ENCODE measurements at regions not wholly inside any gene's neighbourhood (a gene's known extent, or its start where the extent isn't known, plus 50 kb on each side); places are given as distances from the start of the nearest gene placed in this dataset.

DNA sequence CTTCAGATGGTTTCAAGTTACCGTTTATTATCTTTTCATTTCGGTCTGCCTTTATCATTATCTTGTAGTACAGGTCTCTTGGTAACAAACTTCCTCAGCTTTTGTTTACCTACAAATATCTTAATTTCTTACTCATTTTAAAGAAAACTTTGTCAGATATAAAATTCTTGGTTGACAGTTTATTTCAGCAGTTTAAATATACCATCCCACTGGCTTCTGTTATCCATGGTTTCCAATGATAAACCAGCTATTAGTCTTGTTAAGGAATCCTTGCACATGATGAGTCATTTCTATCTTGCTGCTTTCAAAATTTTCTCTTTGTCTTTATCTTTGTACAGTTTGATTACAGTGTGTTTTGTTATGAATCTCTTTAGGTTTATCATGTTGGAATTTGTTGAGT lies 308.3 kb upstream of the SPRY2 start:
- TF ChIP-seq, protein P1, sequence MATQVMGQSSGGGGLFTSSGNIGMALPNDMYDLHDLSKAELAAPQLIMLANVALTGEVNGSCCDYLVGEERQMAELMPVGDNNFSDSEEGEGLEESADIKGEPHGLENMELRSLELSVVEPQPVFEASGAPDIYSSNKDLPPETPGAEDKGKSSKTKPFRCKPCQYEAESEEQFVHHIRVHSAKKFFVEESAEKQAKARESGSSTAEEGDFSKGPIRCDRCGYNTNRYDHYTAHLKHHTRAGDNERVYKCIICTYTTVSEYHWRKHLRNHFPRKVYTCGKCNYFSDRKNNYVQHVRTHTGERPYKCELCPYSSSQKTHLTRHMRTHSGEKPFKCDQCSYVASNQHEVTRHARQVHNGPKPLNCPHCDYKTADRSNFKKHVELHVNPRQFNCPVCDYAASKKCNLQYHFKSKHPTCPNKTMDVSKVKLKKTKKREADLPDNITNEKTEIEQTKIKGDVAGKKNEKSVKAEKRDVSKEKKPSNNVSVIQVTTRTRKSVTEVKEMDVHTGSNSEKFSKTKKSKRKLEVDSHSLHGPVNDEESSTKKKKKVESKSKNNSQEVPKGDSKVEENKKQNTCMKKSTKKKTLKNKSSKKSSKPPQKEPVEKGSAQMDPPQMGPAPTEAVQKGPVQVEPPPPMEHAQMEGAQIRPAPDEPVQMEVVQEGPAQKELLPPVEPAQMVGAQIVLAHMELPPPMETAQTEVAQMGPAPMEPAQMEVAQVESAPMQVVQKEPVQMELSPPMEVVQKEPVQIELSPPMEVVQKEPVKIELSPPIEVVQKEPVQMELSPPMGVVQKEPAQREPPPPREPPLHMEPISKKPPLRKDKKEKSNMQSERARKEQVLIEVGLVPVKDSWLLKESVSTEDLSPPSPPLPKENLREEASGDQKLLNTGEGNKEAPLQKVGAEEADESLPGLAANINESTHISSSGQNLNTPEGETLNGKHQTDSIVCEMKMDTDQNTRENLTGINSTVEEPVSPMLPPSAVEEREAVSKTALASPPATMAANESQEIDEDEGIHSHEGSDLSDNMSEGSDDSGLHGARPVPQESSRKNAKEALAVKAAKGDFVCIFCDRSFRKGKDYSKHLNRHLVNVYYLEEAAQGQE (IDR thresholded peaks at IDR 0.05): no peak
- TF ChIP-seq, protein P2, sequence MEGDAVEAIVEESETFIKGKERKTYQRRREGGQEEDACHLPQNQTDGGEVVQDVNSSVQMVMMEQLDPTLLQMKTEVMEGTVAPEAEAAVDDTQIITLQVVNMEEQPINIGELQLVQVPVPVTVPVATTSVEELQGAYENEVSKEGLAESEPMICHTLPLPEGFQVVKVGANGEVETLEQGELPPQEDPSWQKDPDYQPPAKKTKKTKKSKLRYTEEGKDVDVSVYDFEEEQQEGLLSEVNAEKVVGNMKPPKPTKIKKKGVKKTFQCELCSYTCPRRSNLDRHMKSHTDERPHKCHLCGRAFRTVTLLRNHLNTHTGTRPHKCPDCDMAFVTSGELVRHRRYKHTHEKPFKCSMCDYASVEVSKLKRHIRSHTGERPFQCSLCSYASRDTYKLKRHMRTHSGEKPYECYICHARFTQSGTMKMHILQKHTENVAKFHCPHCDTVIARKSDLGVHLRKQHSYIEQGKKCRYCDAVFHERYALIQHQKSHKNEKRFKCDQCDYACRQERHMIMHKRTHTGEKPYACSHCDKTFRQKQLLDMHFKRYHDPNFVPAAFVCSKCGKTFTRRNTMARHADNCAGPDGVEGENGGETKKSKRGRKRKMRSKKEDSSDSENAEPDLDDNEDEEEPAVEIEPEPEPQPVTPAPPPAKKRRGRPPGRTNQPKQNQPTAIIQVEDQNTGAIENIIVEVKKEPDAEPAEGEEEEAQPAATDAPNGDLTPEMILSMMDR (IDR thresholded peaks at IDR 0.05; ENCODE audit: low read depth, low read length, missing input control): no peak
- no peak for TF ChIP-seq GABPA (IDR thresholded peaks at IDR 0.05 in 1 of 2, conservative IDR thresholded peaks at IDR 0.05 in 1 of 2)
